ENCODE measurements at regions not wholly inside any gene's neighbourhood (a gene's known extent, or its start where the extent isn't known, plus 50 kb on each side); places are given as distances from the start of the nearest gene placed in this dataset.

- H3K4me3 ChIP-seq: no peak overlapping the region
- no peak for TF ChIP-seq CTCF (IDR thresholded peaks at IDR 0.05)
- DNase-seq (ENCODE audit: low spot score): no peak
Observed at GRCh38 chr16:54344646-54345630, 58.4 kb upstream of the IRX3 start.

GRCh38 chr16:54342966-54343365, 56.4 kb upstream of the IRX3 start:
- H3K4me3 ChIP-seq: no peak overlapping the region
- H3K27me3 ChIP-seq: no peaks in the 10 kb centered on the region
- no peaks in the 10 kb centered on the region for H3K36me3 ChIP-seq
- H3K9me3 ChIP-seq: no peaks in the 10 kb centered on the region
- no peaks in the 10 kb centered on the region for H3K4me1 ChIP-seq
- no peak overlapping the region for H3K27ac ChIP-seq
- no peak for TF ChIP-seq CTCF (IDR thresholded peaks at IDR 0.05)
- DNase-seq (ENCODE audit: low spot score): no peak

More at GRCh38 chr16:54344646-54345630, 58.4 kb upstream of the IRX3 start:
- no peaks in the 10 kb centered on the region for H3K36me3 ChIP-seq
- H3K27ac ChIP-seq: no peak overlapping the region
- H3K4me1 ChIP-seq: no peaks in the 10 kb centered on the region
- no peaks in the 10 kb centered on the region for H3K9me3 ChIP-seq
- no peaks in the 10 kb centered on the region for H3K27me3 ChIP-seq

- TF ChIP-seq CTCF (IDR thresholded peaks at IDR 0.05): no peak
- no peak overlapping the region for H3K4me3 ChIP-seq
- H3K36me3 ChIP-seq: no peaks in the 10 kb centered on the region
- H3K4me1 ChIP-seq: no peaks in the 10 kb centered on the region
- H3K9me3 ChIP-seq: no peaks in the 10 kb centered on the region
- H3K27ac ChIP-seq: no peak overlapping the region
- no peak for DNase-seq (ENCODE audit: low spot score)
- H3K27me3 ChIP-seq: no peaks in the 10 kb centered on the region
Observed at GRCh38 chr16:54341892-54342776, 55.5 kb upstream of the IRX3 start.

GRCh38 chr16:54340531-54340930, 53.9 kb upstream of the IRX3 start:
- no peak overlapping the region for H3K4me3 ChIP-seq
- H3K9me3 ChIP-seq: no peaks in the 10 kb centered on the region
- no peaks in the 10 kb centered on the region for H3K36me3 ChIP-seq
- no peaks in the 10 kb centered on the region for H3K27me3 ChIP-seq
- H3K4me1 ChIP-seq: no peaks in the 10 kb centered on the region
- H3K27ac ChIP-seq: no peak overlapping the region
- DNase-seq (ENCODE audit: low spot score): no peak
- no peak for TF ChIP-seq CTCF (IDR thresholded peaks at IDR 0.05)

- Histone ChIP-seq H3K4me1 (no peaks in the 10 kb centered on the region), H3K4me3 (no peak overlapping the region), H3K27ac (no peak overlapping the region), H3K27me3 (no peaks in the 10 kb centered on the region), H3K36me3 (no peaks in the 10 kb centered on the region), H3K9me3 (no peaks in the 10 kb centered on the region)
- no peak for DNase-seq (ENCODE audit: low spot score)
- TF ChIP-seq CTCF (IDR thresholded peaks at IDR 0.05): no peak
Observed at GRCh38 chr16:54336631-54337204, 50.1 kb upstream of the IRX3 start.
